ENCODE measurements at regions not wholly inside any gene's neighbourhood (a gene's known extent, or its start where the extent isn't known, plus 50 kb on each side); places are given as distances from the start of the nearest gene placed in this dataset.

GRCh38 chr3:177335728-177336127 lies 138.4 kb upstream of the TBL1XR1 start:
- Histone ChIP-seq H3K4me2 (ENCODE audit: insufficient read depth, low read length) (no peak overlapping the region), H3K9me1 (replicated peaks; ENCODE audit: control insufficient read depth, extremely low read depth, insufficient read depth, low read length) (no peaks in the 10 kb centered on the region), H3K4me1 (ENCODE audit: control insufficient read depth, extremely low read depth, insufficient read depth, low read length) (peaks cover 11% of the 10 kb centered on the region), H3K27ac (ENCODE audit: insufficient read depth, low read depth, low read length) (no peak overlapping the region), H3K79me2 (ENCODE audit: control insufficient read depth, insufficient read depth, low read length) (no peaks in the 10 kb centered on the region), H2AFZ (ENCODE audit: low read depth, low read length) (no peak overlapping the region), H4K20me1 (replicated peaks; ENCODE audit: control insufficient read depth, extremely low read depth, insufficient read depth, low read length) (no peaks in the 10 kb centered on the region), H3K9me3 (replicated peaks; ENCODE audit: control insufficient read depth, insufficient read depth, low read length) (no peaks in the 10 kb centered on the region), H3K27me3 (ENCODE audit: control insufficient read depth in 2 of 2, insufficient read depth in 2 of 2, low read length in 2 of 2) (no peaks in the 10 kb centered on the region), H3K36me3 (ENCODE audit: control insufficient read depth in 2 of 2, extremely low read depth in 1 of 2, insufficient read depth in 2 of 2, low read length in 2 of 2) (no peaks in the 10 kb centered on the region), H3K9ac (replicated peaks; ENCODE audit: extremely low read depth, insufficient read depth, low read length) (no peak overlapping the region), H3K4me3 (replicated peaks in 1 of 3; ENCODE audit: insufficient read depth in 1 of 3, low read depth in 1 of 3, low read length in 3 of 3) (no peak overlapping the region)
- BruUV-seq (replicated peaks) = no TSS peak
- DNase-seq (ENCODE audit: low read depth, low spot score) = no peak
- dilution Hi-C loops (cut with MboI; ENCODE audit: extremely low pct_ligation_motif_present, low sequenced_read_pairs) (no loop called here), intact Hi-C loops (cut with micrococcal nuclease) (no loop called here)
- no peak for FAIRE-seq
- ChIA-PET POLR2A (no interaction called here), CTCF (no interaction called here)
- TF ChIP-seq GATA2 (IDR thresholded peaks at IDR 0.05; ENCODE audit: insufficient read depth, insufficient read length, low read depth, low read length) = no peak

DNA sequence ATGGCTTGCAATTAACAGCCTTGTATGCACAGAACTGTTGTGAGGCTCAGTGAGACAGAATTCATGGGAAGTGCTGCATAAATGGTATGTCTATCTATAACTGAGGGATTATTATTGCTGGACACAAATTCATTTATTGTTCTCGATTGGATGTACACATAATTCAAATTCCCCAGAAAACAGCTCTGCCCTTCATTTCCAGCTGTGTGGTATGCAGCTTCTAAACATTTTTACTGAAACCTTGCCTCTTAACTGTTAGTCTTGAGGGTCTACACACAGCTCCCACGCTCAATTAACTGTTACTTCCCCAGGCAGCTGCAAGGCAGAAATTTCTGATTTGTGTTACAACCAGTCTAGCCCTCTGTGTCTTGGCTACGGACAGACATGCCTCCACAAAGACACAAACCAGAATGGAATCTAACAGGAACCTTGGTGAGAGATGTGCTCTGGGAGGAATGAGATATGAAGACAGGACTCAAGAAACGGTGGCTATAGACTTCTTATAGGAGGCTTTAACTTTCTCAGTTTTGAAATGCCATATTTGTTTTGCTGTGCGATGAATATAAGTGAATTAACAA lies 139.7 kb upstream of the TBL1XR1 start:
- H2AFZ ChIP-seq (ENCODE audit: low read depth, low read length) = no peak overlapping the region
- intact Hi-C loops (cut with micrococcal nuclease) = no loop called here
- ChIA-PET POLR2A (no interaction called here), CTCF (interaction anchor here (0.9 kb wide), 1 partner anchor 9 kb away, joined by 3 read pairs; no protein-coding TSS in a partner anchor)
- no peak overlapping the region for H3K27ac ChIP-seq (ENCODE audit: insufficient read depth, low read depth, low read length)
- no peaks in the 10 kb centered on the region for H3K36me3 ChIP-seq (ENCODE audit: control insufficient read depth in 2 of 2, extremely low read depth in 1 of 2, insufficient read depth in 2 of 2, low read length in 2 of 2)
- BruUV-seq (replicated peaks) = no TSS peak
- H3K4me2 ChIP-seq (ENCODE audit: insufficient read depth, low read length) = no peak overlapping the region
- no peaks in the 10 kb centered on the region for H3K79me2 ChIP-seq (ENCODE audit: control insufficient read depth, insufficient read depth, low read length)
- H3K27me3 ChIP-seq (ENCODE audit: control insufficient read depth in 2 of 2, insufficient read depth in 2 of 2, low read length in 2 of 2) = no peaks in the 10 kb centered on the region
- H3K4me1 ChIP-seq (ENCODE audit: control insufficient read depth, extremely low read depth, insufficient read depth, low read length) = peaks cover 11% of the 10 kb centered on the region
- TF ChIP-seq JUN (IDR thresholded peaks at IDR 0.05; ENCODE audit: borderline replicate concordance, insufficient read depth, insufficient read length, low read depth) (no peak), MYC (IDR thresholded peaks at IDR 0.05; ENCODE audit: low read depth, low read length) (no peak), GATA2 (IDR thresholded peaks at IDR 0.05; ENCODE audit: insufficient read depth, insufficient read length, low read depth, low read length) (no peak), POLR2A (IDR thresholded peaks at IDR 0.05; ENCODE audit: low read depth, low read length) (no peak), POLR2AphosphoS5 (IDR thresholded peaks at IDR 0.05; ENCODE audit: insufficient read depth, low read depth, low read length) (no peak), FOS (IDR thresholded peaks at IDR 0.05; ENCODE audit: borderline replicate concordance, insufficient read depth, low read length) (no peak), CTCF (IDR thresholded peaks at IDR 0.05; ENCODE audit: extremely low read depth in 1 of 2, insufficient read depth in 1 of 2, low read depth in 1 of 2, low read length in 2 of 2) (no peak), EZH2 (IDR thresholded peaks at IDR 0.05; ENCODE audit: borderline replicate concordance, low read depth, low read length, severe bottlenecking) (no peak)
- TF ChIP-seq, protein P1, sequence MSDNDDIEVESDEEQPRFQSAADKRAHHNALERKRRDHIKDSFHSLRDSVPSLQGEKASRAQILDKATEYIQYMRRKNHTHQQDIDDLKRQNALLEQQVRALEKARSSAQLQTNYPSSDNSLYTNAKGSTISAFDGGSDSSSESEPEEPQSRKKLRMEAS (IDR thresholded peaks at IDR 0.05; ENCODE audit: insufficient read depth, insufficient read length) = no peak
- FAIRE-seq (no peak), DNase-seq (ENCODE audit: low read depth, low spot score) (no peak)
- H3K9me3 ChIP-seq (replicated peaks; ENCODE audit: control insufficient read depth, insufficient read depth, low read length) = no peaks in the 10 kb centered on the region
- no peaks in the 10 kb centered on the region for H4K20me1 ChIP-seq (replicated peaks; ENCODE audit: control insufficient read depth, extremely low read depth, insufficient read depth, low read length)
- no peak overlapping the region for H3K9ac ChIP-seq (replicated peaks; ENCODE audit: extremely low read depth, insufficient read depth, low read length)
- dilution Hi-C loops (cut with MboI; ENCODE audit: extremely low pct_ligation_motif_present, low sequenced_read_pairs) = no loop called here
- H3K4me3 ChIP-seq (replicated peaks in 1 of 3; ENCODE audit: insufficient read depth in 1 of 3, low read depth in 1 of 3, low read length in 3 of 3) = no peak overlapping the region
- H3K9me1 ChIP-seq (replicated peaks; ENCODE audit: control insufficient read depth, extremely low read depth, insufficient read depth, low read length) = no peaks in the 10 kb centered on the region
